ENCODE measurements at regions not wholly inside any gene's neighbourhood (a gene's known extent, or its start where the extent isn't known, plus 50 kb on each side); places are given as distances from the start of the nearest gene placed in this dataset.

- no peak for DNase-seq (ENCODE audit: low read depth, low spot score)
- no peak overlapping the region for H3K4me2 ChIP-seq (ENCODE audit: low read length)
- ATAC-seq: no peak
- intact Hi-C loops (cut with micrococcal nuclease): loop anchor here (5.0 kb wide), 1 partner anchor 104 kb away; no protein-coding TSS in a partner anchor
- no peaks in the 10 kb centered on the region for H3K79me2 ChIP-seq (ENCODE audit: insufficient read depth, low read length)
- no peaks in the 10 kb centered on the region for H4K20me1 ChIP-seq (ENCODE audit: insufficient read depth)
- ChIA-PET POLR2A (no interaction called here), CTCF (no interaction called here), RAD21 (ENCODE audit: low non-redundant PET in 1 of 2, low total read pairs in 2 of 2, uncharacterized antibody in 2 of 2, unreplicated experiment in 2 of 2) (no interaction called here)
- peaks cover 5 to 11% of the 10 kb centered on the region in 2 experiments; a peak in 3 of 4 replicates for H3K4me1 ChIP-seq (ENCODE audit: control insufficient read depth in 1 of 2, insufficient read depth in 2 of 2, low read length in 2 of 2)
- no peaks in the 10 kb centered on the region for H3K27me3 ChIP-seq (ENCODE audit: insufficient read depth, low read length)
- no peaks in the 10 kb centered on the region for H3K9me3 ChIP-seq (ENCODE audit: control insufficient read depth in 1 of 2, insufficient read depth in 1 of 2, low read depth in 1 of 2, low read length in 2 of 2)
- no peak overlapping the region for H2AFZ ChIP-seq (ENCODE audit: low read depth, low read length, poor library complexity, severe bottlenecking)
- BruUV-seq (replicated peaks): no TSS peak
- H3K36me3 ChIP-seq (ENCODE audit: control insufficient read depth in 1 of 2, insufficient read depth in 2 of 2, low read length in 2 of 2): no peaks in the 10 kb centered on the region
- TF ChIP-seq ATF3 (IDR thresholded peaks at IDR 0.05) (no peak), ZFX (IDR thresholded peaks at IDR 0.05) (no peak), FOSL1 (IDR thresholded peaks at IDR 0.05; ENCODE audit: low read depth) (no peak), CTCF (IDR thresholded peaks at IDR 0.05 in 2 of 3, conservative IDR thresholded peaks at IDR 0.05 in 1 of 3; ENCODE audit: borderline replicate concordance in 1 of 3, insufficient read depth in 1 of 3, low read depth in 2 of 3, low read length in 2 of 3) (no peak), EZH2phosphoT487 (IDR thresholded peaks at IDR 0.05; ENCODE audit: borderline replicate concordance) (no peak), ZNF274 (IDR thresholded peaks at IDR 0.05; ENCODE audit: low read depth, low read length) (no peak), ZBTB33 (IDR thresholded peaks at IDR 0.05; ENCODE audit: extremely low read depth, insufficient replicate concordance, low read length) (no peak), EZH2 (IDR thresholded peaks at IDR 0.05) (no peak), SRF (IDR thresholded peaks at IDR 0.05; ENCODE audit: low read depth) (no peak), CBX3 (IDR thresholded peaks at IDR 0.05; ENCODE audit: low read depth) (no peak), POLR2AphosphoS5 (IDR thresholded peaks at IDR 0.05; ENCODE audit: low read depth, low read length) (no peak), SP1 (IDR thresholded peaks at IDR 0.05; ENCODE audit: low read depth) (no peak), ELF1 (IDR thresholded peaks at IDR 0.05; ENCODE audit: borderline replicate concordance, low read depth) (no peak)
- no peak overlapping the region for H3K9ac ChIP-seq (ENCODE audit: low read length)
- no peak overlapping the region for H3K27ac ChIP-seq (ENCODE audit: low read depth, low read length)
- no peak overlapping the region for H3K4me3 ChIP-seq (replicated peaks in 1 of 2; ENCODE audit: low read depth in 1 of 2, low read length in 2 of 2)
- no peaks in the 10 kb centered on the region for H3K9me2 ChIP-seq (ENCODE audit: insufficient read depth)
Observed at GRCh38 chrX:65598559-65599147, 64.1 kb upstream of the LAS1L start.
